Activated CD4-positive, alpha-beta T cell treated with anti-CD3 and anti-CD28 coated beads for 48 hours (primary cell): ENCODE measurements at regions not wholly inside any gene's neighbourhood (a gene's known extent, or its start where the extent isn't known, plus 50 kb on each side); places are given as distances from the start of the nearest gene placed in this dataset.

ENCODE experiments used
- DNase-seq: peaks from one replicate; pipeline ENCODE4 v3.0.0-alpha.2; 2020

DNA sequence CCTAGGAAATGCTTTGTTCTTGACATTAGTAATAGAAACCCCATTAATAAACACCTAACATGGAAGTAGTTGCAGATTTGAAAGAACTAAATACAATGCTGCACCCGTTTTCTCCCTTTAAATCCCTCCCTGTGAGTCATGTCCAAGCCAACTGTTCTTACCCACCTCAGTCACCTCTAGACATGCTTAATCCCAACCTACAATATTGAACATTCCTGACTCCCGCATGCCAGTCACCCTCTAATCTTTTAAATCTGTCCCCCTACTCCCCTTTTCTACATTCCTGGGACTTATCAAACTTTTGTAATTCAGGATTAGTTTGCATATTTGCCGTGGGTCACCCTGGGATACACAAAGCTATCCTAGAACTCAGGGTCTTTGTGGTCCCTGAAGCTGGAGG, 374.6 kb downstream of the IRS1 start:
- no peak for DNase-seq

DNA sequence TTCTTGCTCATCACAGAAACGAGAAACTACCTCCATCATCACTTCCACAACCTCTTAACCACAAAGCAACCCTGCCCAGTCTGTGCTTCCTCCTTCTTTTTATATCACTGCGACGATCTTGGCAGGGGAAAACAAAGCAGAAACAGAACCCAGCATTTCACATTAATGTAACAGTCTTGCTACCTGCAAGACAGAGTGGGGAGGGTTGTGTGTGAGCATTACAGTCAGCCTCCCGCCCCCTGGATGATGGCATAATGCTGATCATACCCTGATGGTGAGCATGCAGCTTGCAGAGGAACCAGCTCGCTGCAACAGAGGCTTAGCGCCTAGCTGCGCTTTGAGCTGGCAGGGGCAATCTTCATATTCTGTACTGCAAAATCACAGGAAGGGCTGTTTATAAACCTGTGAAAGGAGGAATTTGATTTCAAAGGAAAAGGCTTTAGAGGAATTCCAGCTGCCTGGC, 376.1 kb downstream of the IRS1 start:
- peak; percentile 71 for DNase-seq

DNA sequence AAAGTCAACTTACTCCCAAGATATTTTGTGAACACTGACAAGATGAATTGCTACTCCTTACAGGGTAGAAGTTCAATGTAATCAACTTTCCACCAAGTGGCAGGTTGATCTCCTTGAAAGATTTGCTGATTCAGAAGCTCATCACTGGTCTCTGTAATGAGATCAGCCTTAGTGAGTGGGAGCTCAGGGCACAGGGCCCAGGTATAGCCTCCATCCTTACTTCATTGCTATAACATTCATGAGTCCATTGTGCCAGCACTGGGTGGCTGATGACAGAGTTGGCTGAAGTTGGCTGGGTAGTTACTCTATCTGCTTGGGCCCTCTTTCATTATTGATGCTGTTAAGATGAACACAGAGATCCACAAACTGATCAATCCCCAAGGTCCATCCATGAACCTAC, 379.0 kb downstream of the IRS1 start:
- no peak for DNase-seq

DNA sequence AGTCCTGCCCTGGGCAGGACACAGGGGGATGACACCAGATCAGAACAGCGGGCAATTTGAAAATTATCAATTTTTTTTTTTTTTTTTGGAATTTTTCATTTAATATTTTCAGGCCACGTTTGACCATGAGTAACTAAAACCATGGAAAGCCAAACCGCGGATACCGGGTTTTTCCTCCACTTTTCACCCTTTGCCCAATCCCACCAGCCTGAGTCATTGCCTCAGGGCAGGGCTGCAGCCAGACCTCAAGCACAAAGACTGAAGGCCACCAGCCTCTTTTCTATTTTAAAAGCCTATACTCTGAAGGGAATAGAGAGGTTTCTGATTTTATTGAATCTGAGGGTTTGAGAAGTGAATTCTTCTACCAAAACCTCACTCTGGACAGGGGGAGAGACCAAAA, 381.1 kb downstream of the IRS1 start:
- DNase-seq: no peak

DNA sequence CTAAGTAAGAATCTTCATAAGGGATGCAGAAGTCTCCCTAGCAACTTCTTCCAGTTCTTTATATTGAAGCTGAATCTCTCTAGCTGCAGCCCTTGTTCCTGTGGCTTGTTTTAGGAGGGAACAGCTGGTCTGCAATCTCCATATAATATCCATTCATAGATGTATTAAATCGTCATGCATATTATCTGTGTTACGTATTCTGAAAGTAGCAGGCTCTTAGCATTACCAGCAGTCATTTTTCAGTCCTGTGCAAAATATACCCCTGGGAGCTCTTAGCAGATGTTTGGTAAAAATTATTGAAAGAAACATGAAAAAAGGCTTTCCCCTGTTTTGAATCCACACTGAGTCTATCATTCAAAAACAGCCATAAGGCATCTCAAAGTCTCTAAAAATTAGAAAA, 385.3 kb downstream of the IRS1 start:
- no peak for DNase-seq

DNA sequence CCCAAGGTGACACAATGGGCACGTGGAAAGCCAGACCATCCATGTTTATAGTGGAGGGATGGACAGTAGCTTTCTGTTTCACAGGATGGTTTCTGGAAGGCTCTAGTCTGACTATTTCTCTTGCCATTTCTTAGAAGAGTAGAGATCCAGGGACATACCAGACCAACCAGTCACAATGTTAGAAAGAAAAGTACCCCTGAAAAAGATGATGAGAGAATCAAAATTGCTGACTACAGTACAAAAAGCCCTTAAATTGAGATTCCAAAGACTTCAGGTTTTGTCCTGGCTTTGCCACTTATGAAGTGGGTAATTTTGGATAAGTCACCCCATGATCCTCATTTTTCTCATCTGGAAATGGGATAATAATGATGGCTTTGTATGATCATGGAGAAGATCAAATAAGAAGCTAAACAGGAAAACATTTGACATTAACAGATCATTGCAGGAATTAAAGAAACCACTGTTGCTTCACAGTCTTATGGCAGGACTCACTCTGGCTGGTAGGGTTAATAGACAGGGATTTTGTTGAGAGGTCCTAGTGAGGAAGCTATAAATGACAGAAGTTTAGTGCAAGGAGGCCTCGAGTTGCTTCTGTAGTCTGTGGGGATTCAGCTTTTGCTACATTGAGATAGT, 386.0 kb downstream of the IRS1 start:
- no peak for DNase-seq

DNA sequence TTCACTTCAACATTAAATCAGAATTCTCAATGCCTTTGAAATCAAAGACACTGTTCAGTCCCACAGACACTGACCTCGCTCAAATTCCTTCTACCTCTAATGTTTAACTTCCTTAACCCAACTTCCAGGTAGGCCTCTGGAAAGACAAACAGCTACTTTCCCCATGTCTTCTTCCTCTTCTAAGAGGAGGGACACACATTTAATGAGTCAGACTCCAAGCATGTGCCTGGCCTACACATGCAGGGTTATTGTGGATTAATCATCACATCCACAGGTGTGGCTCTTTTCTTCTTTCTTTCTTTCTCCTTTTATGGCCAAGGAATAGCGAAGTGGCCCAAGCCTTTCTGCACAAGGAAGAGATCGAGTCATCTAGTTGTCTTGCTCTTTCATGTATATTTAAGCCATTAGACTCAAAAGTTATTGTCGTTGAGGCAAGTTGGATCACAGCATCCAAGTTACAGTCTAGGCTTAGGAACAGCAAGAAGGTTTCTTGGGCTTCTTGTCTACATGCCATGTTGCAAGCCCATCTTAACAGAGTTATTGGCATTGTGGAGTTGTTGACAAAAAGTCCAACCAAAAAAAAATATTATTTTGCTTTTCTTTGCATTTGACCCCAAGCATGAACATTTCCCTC, 387.8 kb downstream of the IRS1 start:
- no peak for DNase-seq

DNA sequence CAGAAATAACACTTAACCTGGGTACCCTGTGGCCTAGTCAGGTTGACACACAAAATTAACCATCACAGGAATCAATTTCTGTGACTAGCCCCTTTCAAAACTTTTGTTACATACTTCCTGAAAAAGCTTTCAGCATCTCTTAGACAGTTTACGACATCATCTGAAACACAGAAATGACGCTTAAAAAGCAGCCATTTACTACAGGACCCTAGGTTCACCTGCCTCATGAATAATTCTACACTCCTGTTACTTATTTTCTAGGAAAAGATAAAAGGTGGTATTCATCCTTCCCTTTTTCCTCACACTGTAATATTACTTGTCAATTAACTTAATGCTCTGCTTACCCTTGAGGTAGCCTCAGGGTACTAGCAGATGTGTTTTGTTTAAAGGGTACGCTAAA, 388.4 kb downstream of the IRS1 start:
- no peak for DNase-seq

DNA sequence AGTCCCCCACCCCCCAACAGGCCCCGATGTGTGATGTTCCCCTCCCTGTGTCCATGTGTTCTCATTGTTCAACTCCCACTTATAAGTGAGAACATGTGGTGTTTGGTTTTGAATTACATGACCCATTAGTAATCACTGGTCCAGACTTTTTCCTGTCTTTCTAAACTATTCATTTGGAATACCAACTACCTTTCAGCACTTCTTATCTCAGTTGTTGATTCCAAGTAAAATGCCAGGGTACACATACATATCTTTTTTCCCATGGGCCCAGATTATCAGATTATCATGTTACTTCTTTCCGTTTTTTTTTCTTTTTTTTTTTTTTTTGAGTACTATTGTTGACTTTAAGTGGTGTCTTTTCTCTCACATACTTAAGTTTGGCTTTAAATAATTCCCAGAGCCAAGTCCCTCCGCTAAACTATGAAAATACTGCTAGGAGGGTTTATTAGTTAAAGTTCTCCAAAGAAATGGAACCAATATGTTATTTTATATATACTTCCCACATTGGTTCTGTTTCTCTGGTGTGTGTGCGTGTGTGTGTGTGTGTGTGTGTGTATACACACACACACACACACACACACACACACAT, 389.3 kb downstream of the IRS1 start:
- no peak for DNase-seq

DNA sequence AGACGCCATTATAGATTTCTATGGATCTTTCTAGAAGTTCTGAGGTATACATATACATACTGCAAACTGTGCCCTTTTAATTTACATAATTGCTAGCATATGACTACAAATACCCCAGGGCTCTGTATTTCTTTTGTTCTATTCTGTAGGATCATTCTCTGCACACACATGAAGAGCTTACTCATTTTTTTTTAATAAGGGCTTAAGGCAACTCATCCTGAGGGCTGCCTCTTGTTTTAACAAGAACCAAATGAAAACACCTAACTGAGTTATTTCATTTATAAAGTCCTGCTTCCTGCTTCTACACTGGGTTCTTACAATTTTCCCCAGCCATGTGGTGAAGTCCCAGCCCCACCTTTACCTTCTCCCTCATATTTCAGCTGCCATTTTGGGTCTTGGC, 390.5 kb downstream of the IRS1 start:
- no peak for DNase-seq

DNA sequence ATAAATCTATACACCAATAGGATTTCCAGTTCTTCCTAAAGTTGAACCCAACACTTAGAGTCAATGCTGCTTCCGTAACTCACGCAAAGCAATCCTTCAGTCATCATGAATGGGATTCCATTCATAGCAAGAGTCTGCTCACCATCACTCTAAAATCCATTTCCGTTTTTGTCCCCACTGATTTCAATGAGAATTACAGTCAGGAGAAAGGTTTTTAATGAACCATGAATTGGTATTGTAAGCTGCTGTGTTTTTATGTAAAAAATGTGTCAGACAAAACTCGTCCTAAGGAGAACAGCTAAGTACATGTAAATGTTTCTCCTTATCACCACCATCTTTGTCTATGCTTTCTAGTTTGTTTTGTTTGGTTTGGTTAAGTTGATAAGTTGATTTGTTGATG, 391.5 kb downstream of the IRS1 start:
- no peak for DNase-seq

DNA sequence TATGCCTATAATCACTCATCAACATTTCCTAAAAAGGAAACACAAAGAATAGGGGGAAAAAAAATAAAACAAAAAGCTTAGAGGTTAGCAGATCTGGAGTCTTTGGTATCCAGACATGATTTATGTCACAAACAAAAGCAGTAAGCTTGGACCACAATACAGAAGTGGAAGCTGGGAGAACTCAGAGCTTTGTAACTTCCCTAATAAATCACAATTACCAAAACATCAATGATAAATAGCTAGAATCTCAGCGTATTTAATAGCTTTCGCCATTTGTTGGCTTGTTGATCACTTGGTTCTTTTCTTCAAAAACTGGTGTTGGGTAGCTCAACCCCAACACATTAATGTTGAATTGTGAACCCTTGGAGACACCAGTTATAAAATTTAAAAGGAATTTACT, 392.5 kb downstream of the IRS1 start:
- no peak for DNase-seq

DNA sequence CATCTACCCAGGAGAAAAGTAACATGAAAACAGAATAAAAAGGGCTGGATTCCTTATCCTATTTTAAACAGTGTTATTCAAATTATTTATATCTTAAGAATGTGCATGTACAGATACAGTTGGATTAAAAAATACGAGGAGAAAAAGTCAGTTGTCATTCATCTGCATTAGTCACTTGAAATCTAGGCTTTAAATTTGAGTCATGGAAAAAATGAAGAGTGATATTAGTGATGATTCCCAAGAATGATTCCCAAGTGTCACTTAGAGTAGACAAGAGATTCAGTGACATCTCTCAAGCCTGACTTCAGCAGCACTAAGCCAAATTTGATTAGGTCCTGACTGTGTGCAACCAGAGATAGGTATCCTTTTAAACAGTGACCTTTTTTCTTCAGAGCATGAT, 394.2 kb downstream of the IRS1 start:
- no peak for DNase-seq

DNA sequence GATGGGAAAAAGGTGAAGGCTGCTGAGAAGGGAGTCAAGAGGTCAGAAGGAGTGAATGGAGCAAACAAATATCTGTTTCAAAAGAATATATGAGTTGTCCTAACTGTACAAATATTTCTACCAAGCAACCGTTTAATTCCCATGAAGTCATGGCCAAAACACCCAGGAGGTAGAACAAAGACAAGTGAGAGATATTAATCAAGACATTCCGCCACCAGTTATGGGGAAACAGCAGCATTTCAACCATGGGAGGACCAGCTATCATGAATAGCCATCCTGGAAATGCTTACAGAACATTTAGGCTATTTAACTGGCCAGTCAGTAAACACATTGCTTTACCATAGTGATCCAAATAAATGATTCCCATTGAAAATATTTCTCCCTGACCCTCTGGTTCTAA, 396.3 kb downstream of the IRS1 start:
- no peak for DNase-seq

DNA sequence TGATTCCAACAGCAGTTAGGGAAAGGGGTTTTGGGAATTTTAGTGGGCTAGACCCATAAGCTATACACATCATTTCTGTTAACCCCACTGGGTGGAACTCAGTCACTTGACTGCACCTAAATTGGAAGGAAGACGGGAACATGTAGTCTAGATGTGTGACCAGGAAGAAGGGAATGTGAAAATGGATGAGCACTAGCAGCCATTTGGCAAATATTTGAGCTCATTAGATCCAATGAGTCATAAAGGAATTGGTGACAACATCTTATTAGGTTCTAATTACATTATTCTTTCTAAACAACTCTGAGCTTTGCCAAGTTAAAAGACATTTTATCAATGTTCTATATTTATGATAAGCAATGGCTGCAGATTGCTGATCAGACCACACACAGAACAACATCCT, 400.6 kb downstream of the IRS1 start:
- DNase-seq: no peak

DNA sequence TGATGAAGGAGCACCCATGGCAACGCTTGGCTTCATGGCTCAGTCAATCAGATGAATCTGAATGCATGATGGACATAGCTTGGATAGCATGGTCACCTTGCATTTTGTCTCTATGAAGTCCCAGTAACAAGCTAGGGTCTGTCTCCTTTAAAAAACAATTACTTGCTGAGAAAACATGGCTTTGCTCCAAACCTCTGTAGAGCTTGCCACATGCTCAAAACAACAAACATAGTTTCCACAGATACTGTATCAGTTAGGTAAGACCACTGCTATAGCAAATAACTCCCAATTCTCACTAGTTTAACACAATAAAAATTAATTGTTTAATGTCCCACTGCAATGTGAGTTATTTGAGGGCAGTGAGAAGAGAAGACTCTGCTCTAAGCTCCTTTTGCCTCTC, 401.0 kb downstream of the IRS1 start:
- no peak for DNase-seq

DNA sequence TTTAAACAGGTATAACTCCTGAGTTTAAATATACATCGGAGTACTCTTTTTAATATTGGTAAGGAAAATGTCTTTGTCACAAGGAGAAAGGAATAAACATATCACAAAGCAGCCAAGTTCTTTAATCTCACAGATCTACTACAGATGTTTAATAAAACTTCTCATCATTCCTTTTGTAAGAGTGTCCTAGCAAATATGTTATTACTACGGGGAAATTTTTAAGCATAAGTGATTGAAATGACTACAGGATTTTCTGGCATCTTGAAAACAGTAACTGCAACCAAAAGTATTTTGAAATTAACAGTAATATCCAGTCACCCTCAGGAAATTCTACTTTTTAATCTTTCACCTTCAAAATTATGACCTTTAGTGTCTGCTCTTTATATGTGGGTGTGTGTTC, 403.1 kb downstream of the IRS1 start:
- no peak for DNase-seq

DNA sequence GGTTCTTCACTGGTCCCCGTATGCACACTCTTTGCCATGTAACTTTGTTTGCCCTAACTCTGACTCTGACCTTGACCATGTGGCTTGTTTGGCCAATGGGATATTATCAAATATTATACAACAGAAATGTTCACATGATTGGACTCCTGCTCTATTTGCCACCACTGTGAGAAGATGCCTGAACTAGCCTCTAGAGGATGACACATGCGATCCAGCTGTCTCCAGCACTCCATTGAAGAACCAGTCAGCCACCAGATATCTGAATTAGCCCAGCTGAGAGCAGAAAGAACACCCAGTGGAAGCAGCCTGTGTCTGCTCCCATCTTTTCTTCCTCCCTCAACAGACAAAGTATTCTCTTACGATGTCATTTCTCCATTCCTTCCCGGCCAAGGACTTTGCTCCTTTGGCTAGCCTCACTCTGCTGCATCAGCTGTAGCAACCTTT, 412.1 kb downstream of the IRS1 start:
- no peak for DNase-seq

DNA sequence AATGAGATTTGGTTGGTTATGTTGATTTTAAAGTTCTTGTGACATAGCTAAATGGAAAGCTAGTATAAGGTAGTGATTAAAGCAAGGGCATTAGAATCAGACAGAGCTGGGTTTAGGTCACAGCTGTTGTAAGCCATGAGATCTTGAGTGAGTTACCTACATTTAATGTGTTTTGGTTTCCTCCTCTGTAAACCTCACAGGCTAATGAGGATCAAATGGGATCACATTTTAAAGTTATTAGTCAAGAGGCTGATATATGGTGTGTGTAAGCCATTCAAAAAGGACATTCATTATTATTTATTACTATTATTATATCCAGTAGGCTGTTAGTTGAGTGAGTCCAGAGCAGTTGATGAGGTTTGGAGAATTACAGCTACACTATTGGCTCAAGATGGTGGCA, 416.2 kb downstream of the IRS1 start:
- no peak for DNase-seq

DNA sequence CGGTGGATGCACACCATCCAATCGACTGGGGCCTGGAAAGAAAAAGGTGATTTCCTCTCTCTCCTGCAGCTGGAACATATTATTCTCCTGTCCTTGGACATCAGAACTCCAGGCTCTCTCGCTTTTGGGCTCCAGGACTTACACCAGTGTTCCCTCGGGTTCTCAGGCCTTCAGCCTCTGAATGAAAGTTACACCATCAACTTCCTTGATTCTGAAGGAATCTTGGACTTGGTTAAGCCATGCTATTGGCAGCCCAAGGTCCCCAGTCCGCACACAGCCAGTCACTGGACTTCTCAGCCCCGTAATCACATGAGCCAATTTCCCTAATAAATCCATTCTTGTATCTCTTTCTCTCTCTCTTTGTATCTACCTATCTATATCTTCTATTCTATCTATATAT, 418.9 kb downstream of the IRS1 start:
- DNase-seq: no peak

DNA sequence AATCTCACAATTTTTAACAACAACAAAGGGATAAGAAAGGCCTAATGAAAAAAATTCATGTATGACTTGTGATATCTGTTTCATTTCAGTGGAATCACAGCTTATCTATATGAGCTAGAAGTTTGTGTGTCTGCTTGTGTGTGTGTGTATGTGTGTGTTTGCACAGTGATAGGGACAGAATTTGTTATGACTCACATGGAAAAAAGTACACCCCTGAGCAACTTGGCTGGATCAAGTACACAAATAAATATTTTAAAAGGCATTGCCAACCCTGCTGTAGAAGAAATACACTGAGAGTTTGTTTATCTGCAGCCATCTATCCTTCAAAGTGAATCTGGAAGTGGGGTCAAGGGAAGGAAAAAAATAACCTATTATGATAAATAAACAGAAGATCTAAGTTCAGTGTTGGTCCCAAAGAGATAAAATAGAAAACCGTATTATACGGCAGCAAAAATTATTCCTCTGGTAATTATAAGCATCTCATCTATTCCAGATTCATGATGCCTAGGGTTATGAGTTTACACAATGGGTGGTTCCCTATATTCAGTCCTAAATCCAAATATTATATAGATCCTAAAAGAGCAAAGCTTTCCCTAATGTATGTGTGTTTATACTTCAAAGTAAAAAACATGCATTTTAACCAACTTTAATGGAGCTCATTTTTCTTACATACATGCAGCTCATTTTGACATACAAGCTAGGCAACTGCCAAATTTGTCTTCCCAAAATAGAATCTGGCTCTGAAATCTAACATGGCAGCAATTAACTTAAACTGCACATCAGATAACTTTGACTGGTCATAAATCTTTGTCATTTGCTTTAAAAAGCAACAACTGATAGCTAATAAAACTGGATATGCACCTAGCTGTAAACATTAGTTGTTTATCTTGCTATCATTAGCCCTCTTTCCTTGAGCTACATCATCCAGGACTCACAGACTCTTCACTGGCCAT, 420.6 kb downstream of the IRS1 start:
- DNase-seq: no peak

DNA sequence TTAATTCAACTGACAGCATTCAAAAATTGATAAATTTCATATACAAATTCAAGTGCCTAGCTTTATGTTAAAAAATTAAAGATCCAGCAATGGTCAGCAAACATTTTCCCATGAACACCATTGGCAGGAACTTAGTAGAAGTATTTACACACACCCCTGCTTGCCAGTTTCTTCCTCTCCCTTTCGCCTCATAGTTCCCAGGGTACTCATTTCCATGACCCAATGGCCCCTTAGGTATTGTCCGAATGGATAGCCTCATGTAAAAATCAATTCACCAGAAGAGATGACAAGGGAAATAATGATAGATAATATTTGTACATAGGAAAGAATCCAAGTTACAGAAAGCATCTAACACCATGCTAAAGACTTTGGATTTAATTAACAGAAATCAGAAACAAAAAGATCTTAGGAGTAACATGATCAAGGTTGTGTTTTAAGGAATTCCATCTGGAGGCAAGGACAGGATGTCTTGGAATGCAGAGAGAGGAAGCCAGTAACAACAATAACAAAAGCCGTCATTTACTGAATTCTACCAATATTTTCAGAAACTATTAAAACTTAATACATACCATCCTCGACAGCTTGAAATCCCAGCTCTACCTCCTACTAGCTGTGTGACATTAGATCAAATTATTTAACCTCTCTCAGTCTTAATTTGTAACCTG, 423.0 kb downstream of the IRS1 start:
- DNase-seq: no peak

DNA sequence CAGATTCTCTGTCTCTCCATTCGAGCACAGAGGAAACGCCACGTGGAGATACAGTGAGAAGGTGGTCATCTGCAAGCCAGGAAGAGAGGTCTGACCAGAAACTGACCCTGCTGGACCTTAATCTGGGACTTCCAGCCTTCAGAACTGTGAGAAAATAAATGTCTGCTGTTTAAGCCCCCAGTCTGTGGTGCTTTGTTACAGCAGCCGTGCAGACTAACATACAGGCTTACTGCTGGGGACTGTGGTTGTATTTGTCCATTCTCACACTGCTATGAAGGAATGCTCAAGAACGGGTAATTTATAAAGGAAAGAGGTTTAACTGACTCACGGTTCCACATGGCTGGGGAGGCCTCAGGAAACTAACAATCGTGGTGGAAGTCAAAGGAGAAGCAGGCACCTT, 432.7 kb downstream of the IRS1 start:
- DNase-seq: no peak
